DND-41 (cell line): ENCODE measurements at regions not wholly inside any gene's neighbourhood (a gene's known extent, or its start where the extent isn't known, plus 50 kb on each side); places are given as distances from the start of the nearest gene placed in this dataset.

Experiments
- ATAC-seq: fragments of 200-7000 bp; cut with Tn5 transposase; 3 replicates; pipeline ENCODE4 v1.9.1; 2021; ENCODE audit warnings: low read depth; ENCODE audit not compliant: insufficient read depth
- DNase-seq: peaks from one replicate; pipeline ENCODE4 v3.0.0-alpha.2; 2020
- H2AFZ ChIP-seq: 2 replicates; pipeline ENCODE4 v1.6.0; 2012; ENCODE audit warnings: low read depth, low read length
- H3K27ac ChIP-seq: 2 replicates; pipeline ENCODE4 v1.5.1; 2012; ENCODE audit warnings: low read length, inconsistent platforms
- H3K27me3 ChIP-seq: fragments of 200-600 bp; sonication (generic); 2 replicates; pipeline ENCODE4 v1.6.0; 2012; ENCODE audit warnings: low read length, mild to moderate bottlenecking, inconsistent platforms; ENCODE audit not compliant: insufficient read depth, poor library complexity
- H3K36me3 ChIP-seq: 2 replicates; pipeline ENCODE4 v1.5.1; 2012; ENCODE audit warnings: low read length, inconsistent platforms; ENCODE audit not compliant: insufficient read depth
- H3K4me1 ChIP-seq: 2 replicates; pipeline ENCODE4 v1.5.1; 2012; ENCODE audit warnings: mild to moderate bottlenecking, low read length; ENCODE audit not compliant: insufficient read depth
- H3K4me2 ChIP-seq: 2 replicates; pipeline ENCODE4 v1.6.0; 2012; ENCODE audit warnings: mild to moderate bottlenecking, moderate library complexity, low read length, inconsistent platforms; ENCODE audit not compliant: insufficient read depth
- H3K4me3 ChIP-seq, 2 experiments: fragments of 200-600 bp in 1 of 2; shearing (Covaris generic) in 1 of 2; 2 replicates each; pipeline ENCODE4 v1.5.1; 2012 to 2016; ENCODE audit warnings: inconsistent platforms in 2 of 2, low read length in 2 of 2, mild to moderate bottlenecking in 2 of 2, low read depth in 1 of 2, moderate library complexity in 1 of 2
- H3K79me2 ChIP-seq: 2 replicates; pipeline ENCODE4 v1.6.0; 2012; ENCODE audit warnings: low read length, inconsistent platforms; ENCODE audit not compliant: insufficient read depth
- H3K9ac ChIP-seq: 2 replicates; pipeline ENCODE4 v1.6.0; 2012; ENCODE audit warnings: low read depth, mild to moderate bottlenecking, inconsistent platforms, low read length, moderate library complexity
- H3K9me3 ChIP-seq: 2 replicates; pipeline ENCODE4 v1.5.1; 2012; ENCODE audit warnings: low read length, moderate library complexity, mild to moderate bottlenecking, inconsistent platforms; ENCODE audit not compliant: insufficient read depth, severe bottlenecking
- H4K20me1 ChIP-seq: 2 replicates; pipeline ENCODE4 v1.6.0; 2012; ENCODE audit warnings: low read length; ENCODE audit not compliant: insufficient read depth
- CTCF ChIP-seq: IDR thresholded peaks from 2 replicates; pipeline ENCODE4 v1.5.1; 2012; ENCODE audit warnings: borderline replicate concordance, low read length, moderate library complexity, mild to moderate bottlenecking; ENCODE audit not compliant: poor library complexity, severe bottlenecking; ENCODE audit errors: extremely low read depth
- EZH2 ChIP-seq: IDR thresholded peaks from 3 replicates; pipeline ENCODE4 v1.6.1; 2012; ENCODE audit warnings: borderline replicate concordance, low read depth, mild to moderate bottlenecking, moderate library complexity, low read length, inconsistent platforms; ENCODE audit not compliant: severe bottlenecking

- DNase-seq (no peak), ATAC-seq (no peak)
- Histone ChIP-seq H3K36me3 (no peaks in the 10 kb centered on the region), H4K20me1 (no peaks in the 10 kb centered on the region), H3K27me3 (no peaks in the 10 kb centered on the region), H3K4me2 (no peak overlapping the region), H3K4me1 (no peaks in the 10 kb centered on the region), H3K9ac (no peak overlapping the region), H3K27ac (no peak overlapping the region), H3K79me2 (no peaks in the 10 kb centered on the region), H3K4me3 (no peak overlapping the region), H3K9me3 (no peaks in the 10 kb centered on the region), H2AFZ (no peak overlapping the region)
- TF ChIP-seq EZH2 (no peak), CTCF (no peak)
These were observed 623.4 kb upstream of the IGFBP3 start for GRCh38 chr7:46544396-46545008.

GRCh38 chr7:46542076-46542475, 621.0 kb upstream of the IGFBP3 start:
- no peak overlapping the region for H3K27ac ChIP-seq
- no peak for ATAC-seq
- H4K20me1 ChIP-seq, result no peaks in the 10 kb centered on the region
- H3K4me3 ChIP-seq, result no peak overlapping the region
- H2AFZ ChIP-seq, result no peak overlapping the region
- no peak for TF ChIP-seq EZH2
- no peak for TF ChIP-seq CTCF
- H3K4me1 ChIP-seq, result no peaks in the 10 kb centered on the region
- H3K79me2 ChIP-seq, result no peaks in the 10 kb centered on the region
- no peak overlapping the region for H3K4me2 ChIP-seq
- H3K9ac ChIP-seq, result no peak overlapping the region
- H3K9me3 ChIP-seq, result no peaks in the 10 kb centered on the region
- no peak for DNase-seq
- H3K36me3 ChIP-seq, result no peaks in the 10 kb centered on the region
- no peaks in the 10 kb centered on the region for H3K27me3 ChIP-seq

- TF ChIP-seq EZH2, result no peak
- no peaks in the 10 kb centered on the region for H3K9me3 ChIP-seq
- H3K36me3 ChIP-seq, result no peaks in the 10 kb centered on the region
- ATAC-seq (no peak), DNase-seq (no peak)
- H3K79me2 ChIP-seq, result no peaks in the 10 kb centered on the region
- H3K27ac ChIP-seq, result no peak overlapping the region
- no peak overlapping the region for H2AFZ ChIP-seq
- no peak overlapping the region for H3K9ac ChIP-seq
- no peaks in the 10 kb centered on the region for H4K20me1 ChIP-seq
- no peak overlapping the region for H3K4me2 ChIP-seq
- no peaks in the 10 kb centered on the region for H3K27me3 ChIP-seq
- no peak overlapping the region for H3K4me3 ChIP-seq
- H3K4me1 ChIP-seq, result no peaks in the 10 kb centered on the region
These were observed 618.9 kb upstream of the IGFBP3 start for GRCh38 chr7:46539892-46540483.

- H3K27ac ChIP-seq, result no peak overlapping the region
- ATAC-seq (no peak), DNase-seq (no peak)
- no peaks in the 10 kb centered on the region for H3K27me3 ChIP-seq
- H3K9ac ChIP-seq, result no peak overlapping the region
- no peaks in the 10 kb centered on the region for H4K20me1 ChIP-seq
- no peak overlapping the region for H3K4me2 ChIP-seq
- H3K36me3 ChIP-seq, result no peaks in the 10 kb centered on the region
- no peaks in the 10 kb centered on the region for H3K4me1 ChIP-seq
- TF ChIP-seq EZH2, result no peak
- TF ChIP-seq CTCF, result no peak
- no peaks in the 10 kb centered on the region for H3K9me3 ChIP-seq
- H3K79me2 ChIP-seq, result no peaks in the 10 kb centered on the region
- no peak overlapping the region for H3K4me3 ChIP-seq
- no peak overlapping the region for H2AFZ ChIP-seq
These were observed 616.3 kb upstream of the IGFBP3 start for GRCh38 chr7:46537191-46537905.
